Activated CD4-positive, alpha-beta T cell treated with anti-CD3 and anti-CD28 coated beads for 24 hours (primary cell): ENCODE measurements at regions not wholly inside any gene's neighbourhood (a gene's known extent, or its start where the extent isn't known, plus 50 kb on each side); places are given as distances from the start of the nearest gene placed in this dataset.

Source experiments
- DNase-seq, 2 donors: peaks; one replicate each; pipeline ENCODE4 v3.0.0-alpha.2; 2020; ENCODE audit warnings: low read depth in 2 of 2

DNA sequence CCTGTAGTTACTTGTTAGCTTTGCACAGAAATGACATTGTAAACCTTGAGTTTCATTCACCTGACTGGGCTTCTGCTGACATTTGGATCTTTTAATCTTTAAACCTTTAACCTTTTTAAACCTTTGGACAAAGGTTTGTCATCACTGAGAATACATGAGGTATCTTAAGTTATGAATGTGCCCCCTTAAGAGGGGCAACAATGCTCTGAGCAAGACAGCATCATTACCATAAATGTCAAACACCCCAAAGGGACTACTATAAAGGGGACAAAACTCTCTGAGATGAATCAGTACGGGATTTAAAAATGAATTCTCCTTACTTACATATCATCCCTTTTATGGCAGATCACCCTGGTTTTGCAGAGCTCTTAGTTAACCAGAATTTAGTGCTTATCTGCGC is 203.3 kb downstream of the COG6 start:
- DNase-seq, result no peak

DNA sequence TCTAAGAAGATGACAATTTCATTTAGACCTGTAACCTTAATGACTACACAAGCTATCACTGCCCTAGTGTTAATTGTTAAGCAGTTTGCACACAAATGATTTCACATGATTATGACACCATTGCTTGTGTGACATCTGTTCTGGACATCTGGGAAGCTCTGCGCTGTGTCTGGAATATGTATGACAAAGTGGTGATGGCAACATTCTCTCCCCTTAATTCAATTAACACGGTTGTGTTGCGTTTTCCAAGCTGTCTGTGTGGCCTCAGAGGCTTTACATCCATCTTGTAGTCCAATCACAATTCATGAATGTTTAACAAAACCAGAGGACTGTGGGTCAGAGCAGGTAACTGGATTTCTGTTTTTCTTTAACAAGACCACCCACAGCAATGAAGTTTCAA is 204.4 kb downstream of the COG6 start:
- no peak for DNase-seq

DNA sequence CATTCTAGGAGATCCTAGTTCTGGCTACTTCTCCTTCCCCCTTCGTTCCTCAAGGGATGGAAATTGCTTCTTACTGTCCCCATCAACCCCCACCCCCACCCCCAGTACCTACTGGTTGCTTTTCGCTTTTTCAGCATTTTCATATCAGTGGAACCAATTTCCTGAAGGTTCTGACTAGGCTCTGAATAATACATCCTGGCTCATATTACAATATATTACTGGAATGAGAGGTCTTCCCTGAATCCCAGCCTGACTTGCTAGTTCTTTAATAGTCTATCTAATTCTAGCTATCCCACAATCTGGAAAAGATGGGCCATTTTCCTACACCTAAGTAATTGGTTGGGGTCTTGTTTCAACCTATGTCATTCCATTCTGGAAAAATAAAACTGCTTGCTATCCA is 207.4 kb downstream of the COG6 start:
- no peak for DNase-seq

- no peak for DNase-seq
Measured at GRCh38 chr13:39864221-39864620, 208.8 kb downstream of the COG6 start.

GRCh38 chr13:39866722-39867121 is 211.3 kb downstream of the COG6 start:
- no peak for DNase-seq

- DNase-seq, result no peak
Measured at GRCh38 chr13:39867807-39868206, 212.3 kb downstream of the COG6 start.

DNA sequence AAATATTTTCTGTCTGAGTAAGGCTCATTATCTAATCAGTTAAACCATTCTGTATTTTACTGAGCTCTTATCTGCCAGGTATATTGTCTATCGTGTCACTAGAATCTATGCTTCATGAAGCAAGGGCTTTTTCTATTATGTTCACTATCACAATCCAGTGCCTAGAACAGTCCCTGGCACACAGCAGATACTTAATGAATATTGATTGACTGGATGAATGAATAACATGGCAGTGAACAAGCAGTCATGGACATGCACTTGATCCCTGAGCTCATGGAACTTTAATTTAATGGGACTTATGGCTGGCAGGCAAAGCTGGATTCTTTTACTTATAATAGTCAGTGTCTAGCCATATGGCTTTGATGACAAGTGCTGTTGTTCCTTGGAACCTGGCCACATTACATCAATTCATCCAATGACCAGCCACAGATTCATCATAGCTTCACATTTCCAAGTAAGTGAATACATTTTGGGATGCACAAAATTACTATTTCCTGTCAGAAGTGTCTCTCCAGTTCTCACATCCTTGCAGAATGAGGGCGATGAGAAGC is 214.8 kb downstream of the COG6 start:
- DNase-seq, result no peak

- DNase-seq, result no peak
Measured at GRCh38 chr13:39874331-39875053, 219.0 kb downstream of the COG6 start.

DNA sequence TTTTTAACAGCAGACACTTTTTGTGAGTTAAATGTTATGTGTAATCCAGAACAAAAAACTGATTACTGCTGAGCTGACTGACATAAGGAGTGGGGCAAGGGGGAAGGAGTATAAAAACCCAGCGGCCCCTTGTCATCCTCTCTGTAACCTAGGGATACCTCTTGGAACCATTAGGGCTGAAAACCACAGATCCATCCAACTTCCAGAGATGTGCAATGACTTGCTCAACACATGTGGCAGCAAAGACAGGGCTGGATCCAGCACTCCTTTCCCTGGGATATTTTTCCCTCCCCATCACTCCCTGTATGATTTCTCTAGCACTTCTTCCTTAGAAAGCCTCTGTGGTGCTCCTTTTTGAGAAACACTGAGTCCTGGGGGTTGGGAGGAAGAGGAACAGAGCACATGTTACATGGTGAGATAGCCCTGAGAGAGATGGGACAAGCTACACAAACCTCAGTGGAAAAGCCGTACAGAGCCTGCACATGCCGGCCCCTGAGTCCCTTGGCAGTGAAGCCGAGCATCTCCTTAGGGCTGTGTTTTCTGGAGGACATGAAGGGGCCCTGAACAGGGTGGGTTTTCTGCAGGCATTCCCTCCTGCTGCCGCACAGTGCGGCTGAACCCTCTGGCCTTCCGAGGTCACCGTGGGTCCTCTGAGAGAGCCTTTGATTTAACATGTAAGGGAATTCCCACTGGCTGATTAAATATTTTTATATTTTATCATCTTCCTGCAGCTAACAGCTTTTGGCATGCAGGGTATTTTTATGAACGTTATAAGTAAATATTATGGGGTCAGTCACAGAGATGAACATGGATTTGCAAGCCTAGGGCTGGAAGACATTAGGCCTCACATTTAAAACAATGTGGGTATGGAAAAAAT is 219.9 kb downstream of the COG6 start:
- DNase-seq, result no peak

GRCh38 chr13:39876258-39876657 is 220.8 kb downstream of the COG6 start:
- DNase-seq, result no peak

DNA sequence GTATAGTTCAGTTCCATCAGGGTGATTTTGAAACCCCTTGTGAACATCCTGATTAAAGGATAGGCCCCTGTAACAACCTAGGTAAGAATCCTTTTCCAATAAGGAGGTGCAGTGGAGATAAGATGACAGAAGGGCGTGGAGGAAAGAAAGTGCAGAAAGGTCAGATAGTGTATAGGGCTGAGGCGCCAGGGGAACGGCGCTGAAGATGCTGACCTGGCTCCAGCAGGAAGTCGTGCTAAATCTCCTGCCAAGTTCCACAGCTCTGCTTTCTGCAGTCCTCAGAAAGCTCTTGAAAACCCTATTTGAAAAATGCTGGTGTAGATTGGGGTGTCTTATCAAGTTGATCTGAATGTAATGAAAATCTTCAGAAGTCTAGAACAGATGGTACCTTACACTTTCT is 221.7 kb downstream of the COG6 start:
- DNase-seq, result no peak

DNA sequence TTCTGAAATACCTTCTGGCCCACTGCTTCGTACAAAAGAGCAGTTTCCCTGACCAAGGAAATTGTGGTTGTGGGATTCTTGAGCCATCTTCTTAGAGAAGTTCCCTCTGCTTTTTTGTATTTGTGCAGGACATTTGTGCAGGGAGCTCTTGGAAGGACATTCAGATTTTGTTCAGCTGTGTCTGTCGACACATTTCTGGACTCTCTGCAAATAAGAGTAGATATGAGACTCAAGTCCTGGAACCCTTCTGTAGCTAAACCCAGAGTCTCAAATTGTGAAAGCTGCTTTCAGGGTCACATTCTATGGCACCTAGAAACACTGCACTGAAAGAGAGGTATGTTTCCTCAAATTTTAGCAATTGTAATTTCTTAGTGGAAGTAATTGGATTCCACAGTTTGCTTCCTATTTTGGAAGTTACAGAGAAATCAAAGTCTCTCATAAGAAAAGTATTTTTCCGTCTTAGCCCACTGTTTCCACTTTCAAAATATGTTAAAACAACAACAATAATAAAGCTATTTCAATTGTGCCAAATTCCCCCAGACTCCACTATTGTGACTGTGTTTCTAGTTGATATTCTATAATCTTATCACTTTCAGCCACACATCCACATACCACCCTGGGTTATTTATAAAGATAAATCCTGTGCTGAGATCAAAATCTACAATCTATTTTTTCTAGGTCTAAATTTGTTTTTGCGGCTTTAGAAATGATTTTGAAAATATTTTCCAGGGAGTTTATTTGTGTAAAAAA is 224.0 kb downstream of the COG6 start:
- DNase-seq, result no peak

DNA sequence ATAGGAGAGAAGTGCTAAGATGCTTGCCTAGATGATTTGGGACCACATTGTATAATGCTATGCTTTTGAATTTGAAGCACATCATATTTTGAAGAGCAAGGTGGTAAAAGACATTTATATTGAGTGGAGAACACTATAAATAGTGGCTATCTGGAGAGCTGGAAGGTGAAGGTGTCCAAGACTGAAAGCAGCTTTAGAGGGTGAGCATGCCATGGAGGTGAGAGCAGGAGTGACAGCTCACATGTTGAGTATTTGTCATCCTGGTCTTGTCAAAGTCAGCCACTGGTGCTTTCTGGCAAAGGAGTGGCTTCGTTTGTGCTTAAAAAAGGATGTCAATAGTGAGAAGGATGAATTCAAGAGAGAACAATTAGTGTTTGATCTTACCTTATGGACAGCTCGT is 225.9 kb downstream of the COG6 start:
- DNase-seq, result no peak

- DNase-seq, result no peak
Measured at GRCh38 chr13:39881887-39882286, 226.4 kb downstream of the COG6 start.

DNA sequence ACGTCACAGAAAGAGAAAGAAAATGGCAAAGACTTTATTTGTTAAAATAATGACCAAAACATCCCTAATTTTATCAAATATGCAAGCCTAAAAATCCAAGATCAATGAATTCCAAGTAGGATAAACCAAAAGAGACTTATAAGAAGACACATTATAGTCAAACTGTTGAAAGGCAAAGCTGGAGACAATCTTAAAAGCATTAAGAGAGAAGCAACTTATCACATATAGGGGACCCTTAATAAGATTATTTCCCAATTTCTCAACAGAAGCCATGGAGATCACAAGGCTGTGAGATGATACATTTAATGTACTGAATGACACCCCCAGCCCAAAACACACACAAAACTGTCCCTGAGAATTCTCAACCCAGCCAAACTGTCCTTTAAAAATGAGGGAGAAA is 228.7 kb downstream of the COG6 start:
- no peak for DNase-seq

- DNase-seq, result no peak
Measured at GRCh38 chr13:39886336-39886735, 230.9 kb downstream of the COG6 start.

DNA sequence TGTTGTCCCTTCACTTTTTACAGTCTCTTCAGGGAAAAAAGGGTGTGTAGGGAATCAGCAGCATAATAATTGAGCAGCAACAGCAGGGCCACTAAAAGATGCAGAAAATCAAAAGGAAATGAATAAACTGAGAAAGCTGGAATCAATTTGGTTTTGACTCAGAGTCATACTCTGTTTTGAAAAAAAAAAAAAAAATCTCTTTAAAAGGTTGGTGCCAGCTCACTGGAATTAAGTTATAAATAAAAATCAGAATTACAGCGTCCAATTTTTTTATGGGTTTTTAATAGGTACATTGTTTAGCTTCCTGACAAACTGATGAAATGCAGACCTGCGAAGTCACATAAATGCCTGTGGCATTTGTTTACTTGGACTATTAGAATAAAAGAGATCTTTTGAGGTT is 231.9 kb downstream of the COG6 start:
- no peak for DNase-seq

DNA sequence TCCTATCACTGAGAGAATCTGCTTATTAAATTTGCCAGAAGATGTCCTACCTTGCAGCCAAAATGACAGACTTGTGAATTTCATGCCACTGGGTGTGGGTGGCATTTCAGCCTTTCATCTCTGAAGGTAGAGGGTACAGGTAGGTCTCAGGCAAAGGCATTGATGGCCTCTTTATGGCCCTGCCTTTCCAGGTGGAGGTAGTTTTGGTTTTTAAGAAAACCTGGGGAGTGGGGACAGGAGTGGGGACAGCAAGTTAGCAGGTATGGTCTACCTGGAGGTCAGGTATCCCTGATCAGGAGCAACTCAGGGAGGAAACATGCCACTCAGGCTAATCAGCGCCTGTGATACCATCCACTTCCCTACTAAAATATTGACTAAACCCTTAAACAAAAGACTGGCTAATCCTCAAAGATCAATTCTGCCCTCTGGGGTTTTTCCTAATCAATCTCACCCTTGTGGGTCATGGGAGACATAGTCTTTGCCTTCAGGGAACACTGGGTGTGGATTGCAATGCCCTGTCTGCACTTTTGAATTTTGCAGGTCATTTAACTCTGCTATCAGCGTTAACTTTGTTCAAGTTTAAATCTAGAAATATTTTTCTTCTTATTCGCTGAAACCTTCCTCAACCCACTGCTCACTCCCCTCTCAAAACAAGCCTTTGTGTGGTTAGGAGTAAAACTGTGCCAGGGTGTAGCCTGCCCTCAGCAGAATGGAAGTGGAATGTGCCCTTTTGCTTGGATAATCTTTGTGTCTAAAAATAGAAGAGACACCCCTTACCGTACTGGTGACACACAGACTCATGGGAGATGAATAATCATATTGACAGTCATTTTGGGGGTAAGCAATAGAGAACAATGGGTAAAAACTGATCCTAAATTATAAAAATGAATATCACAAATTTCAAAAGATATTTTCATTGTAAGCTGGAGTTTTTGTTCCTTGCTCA is 233.7 kb downstream of the COG6 start:
- no peak for DNase-seq

- no peak for DNase-seq
Measured at GRCh38 chr13:39890537-39890936, 235.1 kb downstream of the COG6 start.

GRCh38 chr13:39892721-39893685 is 237.5 kb downstream of the COG6 start:
- DNase-seq, result peak in 1 of 2 donors; percentile 16
